Keratinocyte (primary cell): ENCODE measurements at regions not wholly inside any gene's neighbourhood (a gene's known extent, or its start where the extent isn't known, plus 50 kb on each side); places are given as distances from the start of the nearest gene placed in this dataset.

Source experiments
- DNase-seq: peaks from one replicate; pipeline ENCODE4 v3.0.0-alpha.2; 2011; ENCODE audit warnings: low read depth, missing footprints, low spot score
- FAIRE-seq: peaks from 2 replicates; lab custom pipeline; 2011; peaks lifted over from hg19 to GRCh38; lab: Jason Lieb, UNC
- H2AFZ ChIP-seq: 2 replicates; pipeline ENCODE4 v1.6.0; 2012; ENCODE audit warnings: low read length, control low read depth, inconsistent platforms; ENCODE audit not compliant: control insufficient read depth
- H3K27ac ChIP-seq: 2 replicates; pipeline ENCODE4 v1.5.1; 2011; ENCODE audit warnings: low read length; ENCODE audit not compliant: control insufficient read depth, insufficient read depth
- H3K27me3 ChIP-seq: 3 replicates; pipeline ENCODE4 v1.6.0; 2011; ENCODE audit warnings: low read length; ENCODE audit not compliant: control insufficient read depth, insufficient read depth; ENCODE audit errors: extremely low read depth
- H3K36me3 ChIP-seq, 2 experiments: 2 replicates in 1 of 2; 3 replicates in 1 of 2; pipeline ENCODE4 v1.5.1; 2011; ENCODE audit warnings: low read length in 2 of 2, mild to moderate bottlenecking in 1 of 2; ENCODE audit not compliant: control insufficient read depth in 2 of 2, insufficient read depth in 2 of 2; ENCODE audit errors: extremely low read depth in 1 of 2
- H3K4me1 ChIP-seq: 3 replicates; pipeline ENCODE4 v1.5.1; 2011; ENCODE audit warnings: low read length; ENCODE audit not compliant: control insufficient read depth, insufficient read depth; ENCODE audit errors: extremely low read depth
- H3K4me2 ChIP-seq: 3 replicates; pipeline ENCODE4 v1.6.0; 2011; ENCODE audit warnings: low read depth, low read length; ENCODE audit not compliant: control insufficient read depth, insufficient read depth; ENCODE audit errors: extremely low read depth
- H3K4me3 ChIP-seq, 3 experiments: fragments of 200-600 bp in 1 of 3; sonication (generic) in 1 of 3; 2 replicates in 2 of 3; 3 replicates in 1 of 3; pipeline ENCODE4 v1.5.1; 2011 to 2016; ENCODE audit warnings: low read length in 3 of 3, mild to moderate bottlenecking in 3 of 3, control low read depth in 2 of 3, inconsistent platforms in 1 of 3, low read depth in 1 of 3, mixed read lengths in 1 of 3, mixed run types in 1 of 3, moderate library complexity in 1 of 3; ENCODE audit not compliant: control insufficient read depth in 2 of 3, insufficient read depth in 2 of 3; ENCODE audit errors: extremely low read depth in 1 of 3
- H3K79me2 ChIP-seq: 2 replicates; pipeline ENCODE4 v1.6.0; 2012; ENCODE audit warnings: low read length; ENCODE audit not compliant: control insufficient read depth, insufficient read depth
- H3K9ac ChIP-seq: 3 replicates; pipeline ENCODE4 v1.6.0; 2011; ENCODE audit warnings: low read length; ENCODE audit not compliant: control insufficient read depth, insufficient read depth; ENCODE audit errors: extremely low read depth
- H3K9me1 ChIP-seq: 3 replicates; pipeline ENCODE4 v1.6.0; 2011; ENCODE audit warnings: low read length; ENCODE audit not compliant: control insufficient read depth, insufficient read depth; ENCODE audit errors: extremely low read depth
- H3K9me3 ChIP-seq: 2 replicates; pipeline ENCODE4 v1.5.1; 2012; ENCODE audit warnings: low read depth, low read length; ENCODE audit not compliant: control insufficient read depth
- H4K20me1 ChIP-seq: 3 replicates; pipeline ENCODE4 v1.6.0; 2011; ENCODE audit warnings: low read length; ENCODE audit not compliant: control insufficient read depth, insufficient read depth; ENCODE audit errors: extremely low read depth
- CTCF ChIP-seq, 3 experiments: IDR thresholded peaks in 1 of 3; conservative IDR thresholded peaks in 1 of 3; optimal IDR thresholded peaks in 1 of 3; 2 replicates in 2 of 3; 3 replicates in 1 of 3; pipeline versions ENCODE3 to v1.5.1; 2011; ENCODE audit warnings: low read length in 3 of 3, mild to moderate bottlenecking in 3 of 3, moderate library complexity in 2 of 3, control low read depth in 1 of 3, inconsistent platforms in 1 of 3; ENCODE audit not compliant: insufficient read depth in 2 of 3; ENCODE audit errors: extremely low read depth in 1 of 3
- EZH2 ChIP-seq: IDR thresholded peaks from one replicate; pipeline ENCODE4 v1.6.1; 2012; ENCODE audit warnings: inconsistent platforms, mild to moderate bottlenecking, low read length, moderate library complexity
- dilution Hi-C: fragments of 300-500 bp; cut with MboI; formaldehyde crosslinking; loops from one replicate; pipeline ENCODE4 v1.7.0; 2020; ENCODE audit warnings: low sequenced_read_pairs; ENCODE audit not compliant: extremely low pct_ligation_motif_present

GRCh38 chr20:55704458-55704857 lies 300.9 kb downstream of the CBLN4 start:
- H3K4me2 ChIP-seq, result no peak overlapping the region
- H3K27me3 ChIP-seq, result no peaks in the 10 kb centered on the region
- no peaks in the 10 kb centered on the region for H3K9me1 ChIP-seq
- H4K20me1 ChIP-seq, result no peaks in the 10 kb centered on the region
- H2AFZ ChIP-seq, result no peak overlapping the region
- no peaks in the 10 kb centered on the region for H3K79me2 ChIP-seq
- no peak overlapping the region for H3K4me3 ChIP-seq
- FAIRE-seq, result no peak
- H3K9me3 ChIP-seq, result no peaks in the 10 kb centered on the region
- no peaks in the 10 kb centered on the region for H3K4me1 ChIP-seq
- dilution Hi-C loops, result no loop called here
- no peaks in the 10 kb centered on the region for H3K36me3 ChIP-seq
- no peak for TF ChIP-seq EZH2
- no peak for TF ChIP-seq CTCF (optimal IDR thresholded peaks at IDR 0.05 in 1 of 3, IDR thresholded peaks at IDR 0.05 in 1 of 3, conservative IDR thresholded peaks at IDR 0.05 in 1 of 3; ENCODE audit: extremely low read depth in 1 of 3, insufficient read depth in 2 of 3, low read length in 3 of 3)
- H3K27ac ChIP-seq, result no peak overlapping the region
- no peak overlapping the region for H3K9ac ChIP-seq
- DNase-seq, result no peak

GRCh38 chr20:55701467-55701866 lies 303.9 kb downstream of the CBLN4 start:
- FAIRE-seq (no peak), DNase-seq (no peak)
- H2AFZ ChIP-seq, result no peak overlapping the region
- H3K9ac ChIP-seq, result no peak overlapping the region
- H4K20me1 ChIP-seq, result no peaks in the 10 kb centered on the region
- no peaks in the 10 kb centered on the region for H3K36me3 ChIP-seq
- TF ChIP-seq EZH2 (no peak), CTCF (optimal IDR thresholded peaks at IDR 0.05 in 1 of 3, IDR thresholded peaks at IDR 0.05 in 1 of 3, conservative IDR thresholded peaks at IDR 0.05 in 1 of 3; ENCODE audit: extremely low read depth in 1 of 3, insufficient read depth in 2 of 3, low read length in 3 of 3) (no peak)
- H3K79me2 ChIP-seq, result no peaks in the 10 kb centered on the region
- H3K4me3 ChIP-seq, result no peak overlapping the region
- no peaks in the 10 kb centered on the region for H3K9me1 ChIP-seq
- H3K9me3 ChIP-seq, result no peaks in the 10 kb centered on the region
- dilution Hi-C loops, result no loop called here
- H3K27me3 ChIP-seq, result no peaks in the 10 kb centered on the region
- H3K27ac ChIP-seq, result no peak overlapping the region
- H3K4me1 ChIP-seq, result no peaks in the 10 kb centered on the region
- H3K4me2 ChIP-seq, result no peak overlapping the region
